HepG2 (cell line): ENCODE measurements at regions not wholly inside any gene's neighbourhood (a gene's known extent, or its start where the extent isn't known, plus 50 kb on each side); places are given as distances from the start of the nearest gene placed in this dataset.

ENCODE experiments used
- KAT8 ChIP-seq: IDR thresholded peaks from 2 replicates; pipeline ENCODE4 v1.6.1; 2016; ENCODE audit warnings: missing genetic modification reagents, missing compliant biosample characterization
- POLR2AphosphoS5 ChIP-seq: IDR thresholded peaks from 2 replicates; pipeline ENCODE4 v1.6.1; 2012; ENCODE audit warnings: low read depth, low read length
- POLR2G ChIP-seq: fragments of 200-400 bp; formaldehyde crosslinking; IDR thresholded peaks from 2 replicates; pipeline ENCODE4 v1.6.1; 2018; ENCODE audit warnings: mild to moderate bottlenecking, low read depth, low read length, moderate library complexity
- ZNF484 ChIP-seq: sonication (generic); formaldehyde crosslinking; IDR thresholded peaks from 2 replicates; pipeline ENCODE4 v1.5.1; 2020; ENCODE audit warnings: mild to moderate bottlenecking, low read depth, missing genetic modification reagents, borderline replicate concordance

DNA sequence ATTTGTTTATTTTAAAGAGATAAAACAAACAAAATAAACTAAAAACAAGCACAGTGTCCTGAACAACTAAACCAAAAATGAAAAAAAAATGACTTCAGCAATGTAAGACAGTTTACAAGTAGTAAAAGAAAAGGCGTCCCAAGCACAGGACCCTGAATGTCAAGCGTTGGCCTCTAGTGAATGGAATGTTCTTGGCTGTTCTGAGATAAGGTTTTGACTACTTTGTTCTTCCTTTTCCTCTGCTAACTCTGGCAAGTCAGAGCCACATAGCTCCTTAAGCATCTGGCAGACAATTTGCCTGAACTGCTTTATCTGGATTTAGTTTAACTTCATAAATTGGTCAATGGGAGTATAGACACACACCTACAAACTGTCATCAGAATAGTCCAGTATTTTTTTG, 655.2 kb downstream of the ANXA1 start:
- TF ChIP-seq POLR2AphosphoS5: no peak
- TF ChIP-seq KAT8: no peak
- no peak for TF ChIP-seq ZNF484 (CRISPR knock-in tag)
- no peak for TF ChIP-seq POLR2G
